GM12878 (cell line): ENCODE measurements at regions not wholly inside any gene's neighbourhood (a gene's known extent, or its start where the extent isn't known, plus 50 kb on each side); places are given as distances from the start of the nearest gene placed in this dataset.

ENCODE experiments used
- GABPA ChIP-seq: IDR thresholded peaks from 2 replicates; pipeline ENCODE4 v1.6.1; 2014; ENCODE audit warnings: antibody characterized with exemption, low read depth, mild to moderate bottlenecking, inconsistent platforms
- POLR2A ChIP-seq: IDR thresholded peaks from 2 replicates; pipeline ENCODE4 v1.6.1; 2011; ENCODE audit warnings: low read depth, mild to moderate bottlenecking, low read length
- SIN3A ChIP-seq: IDR thresholded peaks from 2 replicates; pipeline ENCODE4 v1.6.1; 2012; ENCODE audit warnings: low read depth, low read length, improper control_type of control experiment
- TF ChIP-seq, protein P1 (sequence below), 3 experiments: IDR thresholded peaks in 2 of 3; conservative IDR thresholded peaks in 1 of 3; 2 replicates each; pipeline ENCODE4 v1.5.1; 2011; ENCODE audit warnings: low read depth in 3 of 3, low read length in 3 of 3, mild to moderate bottlenecking in 3 of 3, control low read depth in 2 of 3, moderate library complexity in 2 of 3, inconsistent platforms in 1 of 3, mixed read lengths in 1 of 3; ENCODE audit not compliant: control insufficient read depth in 2 of 3, insufficient read depth in 1 of 3; ENCODE audit errors: extremely low read depth in 1 of 3

DNA sequence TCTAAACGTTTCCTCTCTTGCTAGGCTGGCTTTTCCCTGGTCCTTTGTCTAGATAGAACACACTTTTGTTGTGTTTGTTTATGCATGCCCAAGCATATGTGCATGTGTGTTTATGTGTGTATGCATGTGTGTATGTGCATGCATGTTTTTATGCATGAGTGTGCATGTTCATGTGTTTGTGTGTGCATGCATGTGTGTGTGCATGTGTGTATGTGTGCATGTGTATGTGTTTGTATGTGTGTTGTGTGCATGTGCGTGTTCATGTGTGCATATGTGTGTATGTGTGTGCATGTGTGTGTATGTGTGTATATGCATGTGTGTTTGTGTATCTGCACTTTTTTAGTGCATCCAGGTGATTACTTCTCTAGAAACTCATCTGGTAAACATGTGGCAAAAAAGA is 558.0 kb downstream of the GALR1 start:
- TF ChIP-seq POLR2A: no peak
- TF ChIP-seq, protein P1, sequence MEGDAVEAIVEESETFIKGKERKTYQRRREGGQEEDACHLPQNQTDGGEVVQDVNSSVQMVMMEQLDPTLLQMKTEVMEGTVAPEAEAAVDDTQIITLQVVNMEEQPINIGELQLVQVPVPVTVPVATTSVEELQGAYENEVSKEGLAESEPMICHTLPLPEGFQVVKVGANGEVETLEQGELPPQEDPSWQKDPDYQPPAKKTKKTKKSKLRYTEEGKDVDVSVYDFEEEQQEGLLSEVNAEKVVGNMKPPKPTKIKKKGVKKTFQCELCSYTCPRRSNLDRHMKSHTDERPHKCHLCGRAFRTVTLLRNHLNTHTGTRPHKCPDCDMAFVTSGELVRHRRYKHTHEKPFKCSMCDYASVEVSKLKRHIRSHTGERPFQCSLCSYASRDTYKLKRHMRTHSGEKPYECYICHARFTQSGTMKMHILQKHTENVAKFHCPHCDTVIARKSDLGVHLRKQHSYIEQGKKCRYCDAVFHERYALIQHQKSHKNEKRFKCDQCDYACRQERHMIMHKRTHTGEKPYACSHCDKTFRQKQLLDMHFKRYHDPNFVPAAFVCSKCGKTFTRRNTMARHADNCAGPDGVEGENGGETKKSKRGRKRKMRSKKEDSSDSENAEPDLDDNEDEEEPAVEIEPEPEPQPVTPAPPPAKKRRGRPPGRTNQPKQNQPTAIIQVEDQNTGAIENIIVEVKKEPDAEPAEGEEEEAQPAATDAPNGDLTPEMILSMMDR (IDR thresholded peaks at IDR 0.05 in 2 of 3, conservative IDR thresholded peaks at IDR 0.05 in 1 of 3; ENCODE audit: control insufficient read depth in 2 of 3, extremely low read depth in 1 of 3, insufficient read depth in 1 of 3, low read depth in 3 of 3, low read length in 3 of 3): no peak
- TF ChIP-seq SIN3A: no peak
- TF ChIP-seq GABPA: no peak
